HEK293 (cell line): ENCODE measurements at regions not wholly inside any gene's neighbourhood (a gene's known extent, or its start where the extent isn't known, plus 50 kb on each side); places are given as distances from the start of the nearest gene placed in this dataset.

Experiments
- YY1 ChIP-seq: fragments of 450-650 bp; formaldehyde crosslinking; IDR thresholded peaks from 2 replicates; pipeline ENCODE4 v1.5.1; 2018; ENCODE audit warnings: missing biosample characterization, missing genetic modification characterization
- ZNF202 ChIP-seq: fragments of 450-650 bp; formaldehyde crosslinking; IDR thresholded peaks from 2 replicates; pipeline ENCODE4 v1.5.1; 2016; ENCODE audit warnings: missing biosample characterization, missing genetic modification characterization, borderline replicate concordance
- ZNF211 ChIP-seq: fragments of 450-650 bp; formaldehyde crosslinking; IDR thresholded peaks from 2 replicates; pipeline ENCODE4 v1.5.1; 2016; ENCODE audit warnings: low read depth, missing biosample characterization, missing genetic modification characterization
- ZNF292 ChIP-seq: fragments of 450-650 bp; formaldehyde crosslinking; IDR thresholded peaks from 2 replicates; pipeline ENCODE4 v1.5.1; 2016; ENCODE audit warnings: low read depth, missing biosample characterization, missing genetic modification characterization, borderline replicate concordance
- ZNF311 ChIP-seq: fragments of 450-650 bp; formaldehyde crosslinking; IDR thresholded peaks from 2 replicates; pipeline ENCODE4 v1.5.1; 2017; ENCODE audit warnings: missing biosample characterization, missing genetic modification characterization, borderline replicate concordance
- ZNF777 ChIP-seq: fragments of 450-650 bp; formaldehyde crosslinking; IDR thresholded peaks from 2 replicates; pipeline ENCODE4 v1.5.1; 2017; ENCODE audit warnings: missing biosample characterization, missing genetic modification characterization, borderline replicate concordance
- TF ChIP-seq, protein P1 (sequence below): fragments of 450-650 bp; formaldehyde crosslinking; IDR thresholded peaks from 2 replicates; pipeline ENCODE4 v1.5.1; 2016; ENCODE audit warnings: missing biosample characterization, missing genetic modification characterization
- TF ChIP-seq, protein P2 (sequence below): fragments of 450-650 bp; formaldehyde crosslinking; IDR thresholded peaks from 2 replicates; pipeline ENCODE4 v1.5.1; 2016; ENCODE audit warnings: missing biosample characterization, missing genetic modification characterization, low read depth

DNA sequence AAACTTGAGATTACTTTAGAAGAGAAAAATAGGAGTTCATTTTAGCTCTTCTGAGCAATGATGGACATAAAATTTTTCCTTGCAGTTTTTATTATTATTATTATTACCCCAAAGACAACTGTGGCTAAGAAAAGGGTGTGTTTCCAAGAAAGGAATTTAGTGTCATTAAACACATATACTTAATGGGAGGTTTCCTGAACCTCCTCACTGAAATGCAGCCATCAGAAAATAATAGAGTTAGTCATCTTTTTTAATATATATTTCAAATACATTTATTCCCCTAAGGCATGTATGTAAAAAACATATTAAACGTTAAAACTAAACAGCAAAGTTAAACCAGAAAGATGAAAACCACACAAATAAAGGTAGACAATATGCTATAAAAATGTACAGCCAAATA lies 66.8 kb downstream of the CRPPA start:
- no peak for TF ChIP-seq ZNF211 (tag by site-specific recombination)
- TF ChIP-seq, protein P1, sequence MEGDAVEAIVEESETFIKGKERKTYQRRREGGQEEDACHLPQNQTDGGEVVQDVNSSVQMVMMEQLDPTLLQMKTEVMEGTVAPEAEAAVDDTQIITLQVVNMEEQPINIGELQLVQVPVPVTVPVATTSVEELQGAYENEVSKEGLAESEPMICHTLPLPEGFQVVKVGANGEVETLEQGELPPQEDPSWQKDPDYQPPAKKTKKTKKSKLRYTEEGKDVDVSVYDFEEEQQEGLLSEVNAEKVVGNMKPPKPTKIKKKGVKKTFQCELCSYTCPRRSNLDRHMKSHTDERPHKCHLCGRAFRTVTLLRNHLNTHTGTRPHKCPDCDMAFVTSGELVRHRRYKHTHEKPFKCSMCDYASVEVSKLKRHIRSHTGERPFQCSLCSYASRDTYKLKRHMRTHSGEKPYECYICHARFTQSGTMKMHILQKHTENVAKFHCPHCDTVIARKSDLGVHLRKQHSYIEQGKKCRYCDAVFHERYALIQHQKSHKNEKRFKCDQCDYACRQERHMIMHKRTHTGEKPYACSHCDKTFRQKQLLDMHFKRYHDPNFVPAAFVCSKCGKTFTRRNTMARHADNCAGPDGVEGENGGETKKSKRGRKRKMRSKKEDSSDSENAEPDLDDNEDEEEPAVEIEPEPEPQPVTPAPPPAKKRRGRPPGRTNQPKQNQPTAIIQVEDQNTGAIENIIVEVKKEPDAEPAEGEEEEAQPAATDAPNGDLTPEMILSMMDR (tag by site-specific recombination), result no peak
- no peak for TF ChIP-seq YY1 (tag by site-specific recombination)
- TF ChIP-seq, protein P2, sequence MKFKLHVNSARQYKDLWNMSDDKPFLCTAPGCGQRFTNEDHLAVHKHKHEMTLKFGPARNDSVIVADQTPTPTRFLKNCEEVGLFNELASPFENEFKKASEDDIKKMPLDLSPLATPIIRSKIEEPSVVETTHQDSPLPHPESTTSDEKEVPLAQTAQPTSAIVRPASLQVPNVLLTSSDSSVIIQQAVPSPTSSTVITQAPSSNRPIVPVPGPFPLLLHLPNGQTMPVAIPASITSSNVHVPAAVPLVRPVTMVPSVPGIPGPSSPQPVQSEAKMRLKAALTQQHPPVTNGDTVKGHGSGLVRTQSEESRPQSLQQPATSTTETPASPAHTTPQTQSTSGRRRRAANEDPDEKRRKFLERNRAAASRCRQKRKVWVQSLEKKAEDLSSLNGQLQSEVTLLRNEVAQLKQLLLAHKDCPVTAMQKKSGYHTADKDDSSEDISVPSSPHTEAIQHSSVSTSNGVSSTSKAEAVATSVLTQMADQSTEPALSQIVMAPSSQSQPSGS (tag by site-specific recombination), result no peak
- no peak for TF ChIP-seq ZNF202
- no peak for TF ChIP-seq ZNF777 (tag by site-specific recombination)
- TF ChIP-seq ZNF292, result no peak
- no peak for TF ChIP-seq ZNF311 (tag by site-specific recombination)
